K562 (cell line): ENCODE measurements at regions not wholly inside any gene's neighbourhood (a gene's known extent, or its start where the extent isn't known, plus 50 kb on each side); places are given as distances from the start of the nearest gene placed in this dataset.

ENCODE experiments used
- ATAC-seq: fragments of 200-7000 bp; cut with Tn5 transposase; 3 replicates; pipeline ENCODE4 v1.9.1; 2020; ENCODE audit warnings: moderate library complexity
- BruUV-seq: library from RNA; stranded (reverse); fragments of 400-500 nt; replicated peaks from 2 replicates; lab custom pipeline; 2021; lab: Mats Ljungman, UMichigan
- CTCF ChIA-PET: fragments of 300-600 bp; formaldehyde crosslinking; extraction: SDS; loops from one replicate; lab custom pipeline; 2021; ENCODE audit warnings: low intra/inter-chr PET ratio; lab: Yijun Ruan, JAX
- POLR2A ChIA-PET: fragments of 300-600, 350-650 bp; sonication (Branson Sonifier 250); formaldehyde crosslinking; extraction: SDS; loops from one replicate; lab custom pipeline; 2021; ENCODE audit warnings: antibody characterized with exemption, inconsistent platforms; lab: Yijun Ruan, JAX
- DNase-seq, 4 experiments: peaks; one replicate each; pipeline versions ENCODE4 v3.0.0 to v3.0.0-alpha.2; 2011 to 2018; ENCODE audit warnings: low spot score in 3 of 4, mixed read lengths in 3 of 4; ENCODE audit errors: extremely low read depth in 1 of 4
- FAIRE-seq: peaks from 2 replicates; lab custom pipeline; 2011; peaks lifted over from hg19 to GRCh38; lab: Jason Lieb, UNC
- H2AFZ ChIP-seq: 2 replicates; pipeline ENCODE4 v1.6.0; 2011; ENCODE audit warnings: low read depth, low read length, control low read depth, inconsistent platforms
- H3K27ac ChIP-seq: fragments of 200-600 bp; 3 replicates; pipeline ENCODE4 v1.8.0; 2011; ENCODE audit warnings: low read depth, mild to moderate bottlenecking, control low read depth, inconsistent platforms, low read length, moderate library complexity, mixed read lengths; ENCODE audit errors: extremely low read depth
- H3K27me3 ChIP-seq, 2 experiments: fragments of 300-600 bp in 1 of 2; 2 replicates in 1 of 2; 3 replicates in 1 of 2; pipeline versions ENCODE4 v1.6.0 to v1.8.0; 2011; ENCODE audit warnings: inconsistent platforms in 2 of 2, low read length in 2 of 2, mild to moderate bottlenecking in 1 of 2, mixed read lengths in 1 of 2, moderate library complexity in 1 of 2; ENCODE audit not compliant: control insufficient read depth in 2 of 2, insufficient read depth in 2 of 2
- H3K36me3 ChIP-seq: fragments of 300-600 bp; 3 replicates; pipeline ENCODE4 v1.8.0; 2011; ENCODE audit warnings: mild to moderate bottlenecking, low read length, inconsistent platforms; ENCODE audit not compliant: control insufficient read depth, insufficient read depth
- H3K4me1 ChIP-seq, 2 experiments: fragments of 200-600 bp in 1 of 2; replicated peaks in 1 of 2; 2 replicates in 1 of 2; 3 replicates in 1 of 2; pipeline versions ENCODE4 v1.5.1 to v1.8.0; 2011; ENCODE audit warnings: inconsistent platforms in 2 of 2, low read length in 2 of 2, mild to moderate bottlenecking in 1 of 2, mixed read lengths in 1 of 2, moderate library complexity in 1 of 2; ENCODE audit not compliant: control insufficient read depth in 2 of 2, insufficient read depth in 2 of 2
- H3K4me2 ChIP-seq: 2 replicates; pipeline ENCODE4 v1.6.1; 2011; ENCODE audit warnings: low read length, control low read depth, inconsistent platforms, mixed read lengths; ENCODE audit not compliant: insufficient read depth
- H3K4me3 ChIP-seq: fragments of 200-600 bp; sonication (generic), shearing (Covaris generic); 2 replicates; pipeline ENCODE4 v1.5.1; 2016; ENCODE audit warnings: control low read depth, inconsistent platforms
- H3K79me2 ChIP-seq: fragments of 200-600 bp; 3 replicates; pipeline ENCODE4 v1.8.0; 2011; ENCODE audit warnings: low read length, inconsistent platforms; ENCODE audit not compliant: control insufficient read depth, insufficient read depth
- H3K9ac ChIP-seq, 2 experiments: 2 replicates each; pipeline versions ENCODE4 v1.6.0 to v1.6.1; 2011; ENCODE audit warnings: low read depth in 2 of 2, low read length in 2 of 2, control low read depth in 1 of 2, inconsistent platforms in 1 of 2, mild to moderate bottlenecking in 1 of 2, mixed read lengths in 1 of 2; ENCODE audit not compliant: insufficient read depth in 1 of 2
- H3K9me1 ChIP-seq: one replicate; pipeline ENCODE4 v1.6.0; 2011; ENCODE audit warnings: inconsistent platforms, mild to moderate bottlenecking, low read length, moderate library complexity; ENCODE audit not compliant: control insufficient read depth, insufficient read depth
- H3K9me3 ChIP-seq: replicated peaks from 2 replicates; pipeline ENCODE4 v1.5.1; 2011; ENCODE audit warnings: low read depth, low read length, inconsistent platforms; ENCODE audit not compliant: control insufficient read depth, insufficient read depth
- H4K20me1 ChIP-seq: replicated peaks from 2 replicates; pipeline ENCODE4 v1.6.1; 2011; ENCODE audit warnings: low read length, inconsistent platforms, mixed read lengths; ENCODE audit not compliant: control insufficient read depth, insufficient read depth
- ARID3B ChIP-seq: fragments of 250-450 bp; sonication (Bioruptor Pico); IDR thresholded peaks from 2 replicates; pipeline ENCODE4 v1.4.0; 2020; ENCODE audit warnings: borderline replicate concordance
- EP300 ChIP-seq: IDR thresholded peaks from 2 replicates; pipeline ENCODE4 v1.6.1; 2012; ENCODE audit warnings: low read length, improper control_type of control experiment
- KDM1A ChIP-seq, 2 experiments: fragments of 450-650 bp; IDR thresholded peaks; 2 replicates each; pipeline ENCODE4 v1.6.1; 2016; ENCODE audit warnings: mild to moderate bottlenecking in 2 of 2
- NFIX ChIP-seq: fragments of 250-450 bp; sonication (Bioruptor Pico); IDR thresholded peaks from 2 replicates; pipeline ENCODE4 v1.4.0; 2020; ENCODE audit warnings: low read depth, mild to moderate bottlenecking, moderate library complexity
- PTTG1 ChIP-seq: fragments of 450-650 bp; IDR thresholded peaks from 2 replicates; pipeline ENCODE4 v1.6.1; 2016; ENCODE audit warnings: low read depth, mild to moderate bottlenecking, missing genetic modification characterization, missing compliant biosample characterization
- SNIP1 ChIP-seq: fragments of 450-650 bp; IDR thresholded peaks from 2 replicates; pipeline ENCODE4 v1.7.1; 2017; ENCODE audit warnings: low read depth, mild to moderate bottlenecking
- ZNF76 ChIP-seq: fragments of 250-450 bp; sonication (Bioruptor Pico); IDR thresholded peaks from 2 replicates; pipeline ENCODE4 v1.4.0; 2020; ENCODE audit warnings: mild to moderate bottlenecking, moderate library complexity, borderline replicate concordance
- ZNF766 ChIP-seq: fragments of 200-800 bp; sonication (Bioruptor generic); conservative IDR thresholded peaks from 2 replicates; pipeline ENCODE4 v1.6.1; 2016; ENCODE audit warnings: missing genetic modification characterization, missing compliant biosample characterization
- WGBS: fragments of 100-300 bp; shearing (Covaris generic); methylation state at CpG from one replicate; pipeline ENCODE4 v1.1.6; 2016; ENCODE audit warnings: low coverage, mixed read lengths; ENCODE audit not compliant: insufficient coverage; ENCODE audit errors: missing lambda C conversion rate; 5-methylcytosine and 5-hydroxymethylcytosine counted together
- in situ Hi-C: fragments of 300-500 bp; cut with MboI; formaldehyde crosslinking; loops from 4 replicates; pipeline ENCODE4 v1.15.0; 2018; ENCODE audit warnings: inconsistent platforms, mixed read lengths
- intact Hi-C: fragments of 100-400 bp; cut with micrococcal nuclease; formaldehyde crosslinking; loops from 2 replicates; pipeline ENCODE4 v1.14.2; 2022
- TF ChIP-seq, protein P1 (sequence below): fragments of 450-650 bp; IDR thresholded peaks from 2 replicates; pipeline ENCODE4 v1.6.1; 2016; ENCODE audit warnings: borderline replicate concordance
- TF ChIP-seq, protein P2 (sequence below): sonication (generic); formaldehyde crosslinking; IDR thresholded peaks from 2 replicates; pipeline ENCODE4 v1.8.0; 2023; ENCODE audit warnings: mild to moderate bottlenecking, missing genetic modification reagents

DNA sequence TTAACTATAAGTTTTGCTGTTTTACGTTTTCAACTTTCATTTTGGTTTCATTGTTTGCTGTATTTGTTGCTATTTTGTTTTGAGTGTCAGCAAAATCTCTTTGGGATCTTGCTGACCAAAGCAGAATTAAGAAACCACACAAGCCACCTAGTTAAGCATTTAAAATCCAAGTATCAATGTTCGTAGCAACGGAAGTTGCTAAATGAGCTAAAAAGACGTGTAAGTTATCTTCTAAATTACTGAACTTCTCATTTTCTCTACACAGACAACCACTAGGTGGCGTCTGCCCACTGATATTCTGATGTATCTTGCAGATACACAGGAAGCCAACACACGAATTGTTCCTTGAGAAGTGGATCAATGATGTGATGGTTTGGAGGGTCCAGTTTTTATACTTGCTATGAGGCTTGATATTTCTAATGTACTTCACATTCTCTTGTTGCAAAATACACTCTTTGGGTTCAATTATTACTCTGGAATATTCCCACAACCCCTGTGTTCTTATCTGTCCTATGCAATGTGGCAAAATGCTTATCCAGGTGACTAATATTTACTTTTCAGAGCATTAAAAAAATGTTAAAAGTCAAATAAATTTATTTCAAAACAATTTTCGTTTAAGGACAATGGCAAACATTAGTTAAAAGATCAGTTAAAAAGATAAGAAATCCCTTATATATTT, 250.5 kb downstream of the TECRL start (continued):
- TF ChIP-seq, protein P1, sequence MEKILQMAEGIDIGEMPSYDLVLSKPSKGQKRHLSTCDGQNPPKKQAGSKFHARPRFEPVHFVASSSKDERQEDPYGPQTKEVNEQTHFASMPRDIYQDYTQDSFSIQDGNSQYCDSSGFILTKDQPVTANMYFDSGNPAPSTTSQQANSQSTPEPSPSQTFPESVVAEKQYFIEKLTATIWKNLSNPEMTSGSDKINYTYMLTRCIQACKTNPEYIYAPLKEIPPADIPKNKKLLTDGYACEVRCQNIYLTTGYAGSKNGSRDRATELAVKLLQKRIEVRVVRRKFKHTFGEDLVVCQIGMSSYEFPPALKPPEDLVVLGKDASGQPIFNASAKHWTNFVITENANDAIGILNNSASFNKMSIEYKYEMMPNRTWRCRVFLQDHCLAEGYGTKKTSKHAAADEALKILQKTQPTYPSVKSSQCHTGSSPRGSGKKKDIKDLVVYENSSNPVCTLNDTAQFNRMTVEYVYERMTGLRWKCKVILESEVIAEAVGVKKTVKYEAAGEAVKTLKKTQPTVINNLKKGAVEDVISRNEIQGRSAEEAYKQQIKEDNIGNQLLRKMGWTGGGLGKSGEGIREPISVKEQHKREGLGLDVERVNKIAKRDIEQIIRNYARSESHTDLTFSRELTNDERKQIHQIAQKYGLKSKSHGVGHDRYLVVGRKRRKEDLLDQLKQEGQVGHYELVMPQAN = no peak

DNA sequence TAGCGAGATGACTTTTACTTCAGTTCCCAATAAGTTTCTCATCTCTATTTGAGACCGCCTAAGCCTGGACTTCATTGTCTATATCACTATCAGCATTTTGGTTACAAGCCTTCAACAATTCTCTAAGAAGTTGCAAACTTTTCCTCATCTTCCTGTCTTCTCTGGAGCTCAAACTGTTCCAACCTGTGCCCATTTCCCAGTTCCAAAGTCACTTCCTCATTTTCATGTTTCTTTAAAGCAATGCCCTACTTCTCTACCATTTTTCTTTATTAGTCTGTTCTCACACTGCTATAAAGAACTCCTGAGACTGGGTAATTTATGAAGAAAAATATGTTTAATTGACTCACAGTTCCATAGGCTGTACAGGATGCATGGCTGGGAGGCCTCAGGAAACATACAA, 251.9 kb downstream of the TECRL start:
- Histone ChIP-seq H4K20me1 (no peaks in the 10 kb centered on the region), H3K36me3 (no peaks in the 10 kb centered on the region), H2AFZ (no peak overlapping the region), H3K79me2 (no peaks in the 10 kb centered on the region), H3K9me1 (no peaks in the 10 kb centered on the region), H3K9me3 (peaks cover 5% of the 10 kb centered on the region), H3K9ac (no peak overlapping the region), H3K4me3 (no peak overlapping the region), H3K27ac (no peak overlapping the region), H3K27me3 (no peaks in the 10 kb centered on the region), H3K4me1 (no peaks in the 10 kb centered on the region), H3K4me2 (no peak overlapping the region)
- POLR2A ChIA-PET = no interaction called here
- FAIRE-seq (no peak), ATAC-seq (no peak), DNase-seq (no peak)
- CTCF ChIA-PET = no interaction called here
- BruUV-seq = no TSS peak
- 4% methylated on average over 2 of the region's 2 CpGs for WGBS
- intact Hi-C loops = no loop called here
- in situ Hi-C loops = no loop called here
- TF ChIP-seq, protein P2, sequence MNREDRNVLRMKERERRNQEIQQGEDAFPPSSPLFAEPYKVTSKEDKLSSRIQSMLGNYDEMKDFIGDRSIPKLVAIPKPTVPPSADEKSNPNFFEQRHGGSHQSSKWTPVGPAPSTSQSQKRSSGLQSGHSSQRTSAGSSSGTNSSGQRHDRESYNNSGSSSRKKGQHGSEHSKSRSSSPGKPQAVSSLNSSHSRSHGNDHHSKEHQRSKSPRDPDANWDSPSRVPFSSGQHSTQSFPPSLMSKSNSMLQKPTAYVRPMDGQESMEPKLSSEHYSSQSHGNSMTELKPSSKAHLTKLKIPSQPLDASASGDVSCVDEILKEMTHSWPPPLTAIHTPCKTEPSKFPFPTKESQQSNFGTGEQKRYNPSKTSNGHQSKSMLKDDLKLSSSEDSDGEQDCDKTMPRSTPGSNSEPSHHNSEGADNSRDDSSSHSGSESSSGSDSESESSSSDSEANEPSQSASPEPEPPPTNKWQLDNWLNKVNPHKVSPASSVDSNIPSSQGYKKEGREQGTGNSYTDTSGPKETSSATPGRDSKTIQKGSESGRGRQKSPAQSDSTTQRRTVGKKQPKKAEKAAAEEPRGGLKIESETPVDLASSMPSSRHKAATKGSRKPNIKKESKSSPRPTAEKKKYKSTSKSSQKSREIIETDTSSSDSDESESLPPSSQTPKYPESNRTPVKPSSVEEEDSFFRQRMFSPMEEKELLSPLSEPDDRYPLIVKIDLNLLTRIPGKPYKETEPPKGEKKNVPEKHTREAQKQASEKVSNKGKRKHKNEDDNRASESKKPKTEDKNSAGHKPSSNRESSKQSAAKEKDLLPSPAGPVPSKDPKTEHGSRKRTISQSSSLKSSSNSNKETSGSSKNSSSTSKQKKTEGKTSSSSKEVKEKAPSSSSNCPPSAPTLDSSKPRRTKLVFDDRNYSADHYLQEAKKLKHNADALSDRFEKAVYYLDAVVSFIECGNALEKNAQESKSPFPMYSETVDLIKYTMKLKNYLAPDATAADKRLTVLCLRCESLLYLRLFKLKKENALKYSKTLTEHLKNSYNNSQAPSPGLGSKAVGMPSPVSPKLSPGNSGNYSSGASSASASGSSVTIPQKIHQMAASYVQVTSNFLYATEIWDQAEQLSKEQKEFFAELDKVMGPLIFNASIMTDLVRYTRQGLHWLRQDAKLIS (CRISPR knock-in tag) = no peak
- no peak for TF ChIP-seq ARID3B (CRISPR knock-in tag)
- no peak for TF ChIP-seq ZNF766 (CRISPR knock-in tag)
- TF ChIP-seq PTTG1 (tag) = no peak
- no peak for TF ChIP-seq KDM1A (IDR thresholded peaks at IDR 0.05)
- TF ChIP-seq NFIX = no peak
- no peak for TF ChIP-seq EP300
- TF ChIP-seq SNIP1 = no peak
- no peak for TF ChIP-seq ZNF76
